Epidermal melanocyte (primary cell): ENCODE measurements at regions not wholly inside any gene's neighbourhood (a gene's known extent, or its start where the extent isn't known, plus 50 kb on each side); places are given as distances from the start of the nearest gene placed in this dataset.
A peak's percentile ranks its signal among the peaks of the same experiment; 100 is the strongest.

ENCODE experiments used
- DNase-seq: peaks from one replicate; pipeline ENCODE4 v3.0.0; 2011; ENCODE audit warnings: low spot score; ENCODE audit not compliant: insufficient read length

DNA sequence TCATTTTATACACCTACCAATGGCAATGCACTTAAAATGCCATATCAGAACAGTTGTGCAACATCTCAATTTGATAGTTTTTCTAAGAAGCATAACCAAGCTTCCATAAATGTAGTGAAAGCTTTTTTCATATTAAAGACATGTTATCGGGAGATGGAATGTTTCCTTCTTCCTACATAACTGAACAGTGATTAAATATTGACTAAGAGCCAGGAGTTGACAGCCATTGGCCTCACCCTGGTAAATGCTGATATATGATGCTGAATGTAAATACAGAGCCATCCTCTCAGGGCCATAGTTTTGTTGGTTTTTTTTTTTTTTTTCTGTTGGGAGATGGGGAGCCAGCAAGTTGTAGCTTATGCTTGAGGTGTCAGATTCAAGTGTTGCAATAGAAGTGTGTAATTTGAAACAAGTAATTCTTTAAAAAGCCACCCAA, 203.3 kb upstream of the IL12A start:
- DNase-seq: no peak

DNA sequence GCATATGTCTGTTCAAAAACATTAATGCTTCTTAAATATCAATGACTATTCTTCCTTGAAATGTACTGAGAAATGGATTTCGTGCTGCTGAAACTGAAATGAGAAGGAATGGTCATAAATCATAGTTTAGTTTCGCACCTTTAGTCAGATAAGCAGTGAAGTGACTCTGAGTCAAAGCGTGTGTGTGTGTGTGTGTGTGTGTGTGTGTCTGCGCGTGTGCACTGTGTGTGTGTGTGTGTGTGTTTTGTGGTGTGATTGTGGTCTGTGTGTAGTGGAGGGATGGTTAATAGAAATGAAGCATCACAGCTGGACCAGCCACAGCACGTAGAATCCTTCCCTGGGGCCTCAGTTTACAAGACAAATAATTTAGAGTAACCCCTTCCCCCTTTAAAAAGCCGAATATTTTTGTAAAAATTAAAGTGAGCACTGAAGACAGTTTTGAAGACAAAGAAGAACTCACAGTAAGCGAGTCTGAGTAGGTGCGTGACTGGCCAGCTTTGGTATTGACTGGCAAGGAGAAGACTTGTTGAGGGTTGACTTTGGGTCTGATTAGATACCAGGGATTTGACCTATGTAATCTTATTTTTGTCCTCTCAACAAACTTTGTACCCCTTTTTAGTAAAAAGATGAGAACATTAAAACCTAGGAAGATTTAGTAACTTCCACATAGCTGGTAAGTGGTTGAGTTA, 202.0 kb upstream of the IL12A start:
- no peak for DNase-seq

DNA sequence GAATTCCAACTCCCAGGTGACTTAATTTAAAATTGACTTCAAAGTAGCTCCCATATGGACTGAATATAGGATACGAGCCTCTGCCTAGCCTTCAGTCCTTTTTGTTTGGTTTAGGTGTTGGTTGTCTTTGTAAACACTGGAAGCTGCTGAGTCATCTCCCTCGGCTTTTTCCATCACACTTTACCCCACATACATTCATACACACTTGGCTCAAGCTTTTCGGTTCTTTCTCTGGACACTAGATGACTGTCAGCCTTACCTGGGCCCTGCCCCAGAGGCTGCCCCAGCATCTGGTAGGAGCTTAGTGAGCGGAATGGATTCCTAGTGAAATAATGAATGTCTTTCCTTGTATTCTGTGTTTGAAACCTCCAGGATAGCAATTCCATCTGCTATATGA, 201.5 kb upstream of the IL12A start:
- no peak for DNase-seq

- DNase-seq: no peak
Observed at GRCh38 chr3:159787794-159788205, 200.8 kb upstream of the IL12A start.

DNA sequence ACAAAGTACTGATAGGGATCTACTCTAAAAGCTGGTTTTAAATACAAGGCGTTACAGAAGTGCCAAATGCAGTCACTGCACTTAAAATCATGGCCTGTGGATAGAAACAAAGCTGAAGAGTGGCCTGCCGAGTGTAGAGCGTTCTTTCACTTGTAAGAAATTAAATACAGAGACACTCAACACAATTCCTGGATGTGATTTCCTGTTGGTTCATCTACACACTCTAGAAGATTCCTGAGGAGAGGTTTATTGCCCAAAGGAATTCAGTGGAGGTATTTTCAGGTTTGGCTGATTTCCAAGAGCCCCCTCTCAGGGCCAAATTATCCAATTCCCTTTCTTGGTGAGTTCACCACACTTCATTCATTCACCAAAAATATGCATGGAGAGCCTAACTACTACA, 200.3 kb upstream of the IL12A start:
- no peak for DNase-seq

DNA sequence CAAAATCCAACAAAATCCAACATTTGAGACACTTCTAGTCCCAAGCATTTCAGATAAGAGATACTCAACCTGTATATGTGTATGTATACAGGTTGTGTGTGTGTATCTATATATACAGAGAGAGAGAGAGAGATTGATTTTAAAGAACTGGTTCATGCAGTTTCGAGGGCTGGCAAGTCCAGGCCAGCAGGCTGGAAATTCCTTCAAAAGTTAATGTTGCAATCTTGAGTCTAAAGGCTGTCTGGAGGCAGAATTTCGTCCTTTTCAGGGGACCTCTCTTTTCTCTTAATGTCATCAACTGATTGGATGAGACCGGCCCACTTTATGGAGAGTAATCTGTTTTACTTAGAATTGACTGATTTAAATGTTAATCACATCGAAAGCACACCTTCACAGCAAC, 199.6 kb upstream of the IL12A start:
- no peak for DNase-seq

GRCh38 chr3:159789742-159790635, 198.6 kb upstream of the IL12A start:
- DNase-seq: no peak

DNA sequence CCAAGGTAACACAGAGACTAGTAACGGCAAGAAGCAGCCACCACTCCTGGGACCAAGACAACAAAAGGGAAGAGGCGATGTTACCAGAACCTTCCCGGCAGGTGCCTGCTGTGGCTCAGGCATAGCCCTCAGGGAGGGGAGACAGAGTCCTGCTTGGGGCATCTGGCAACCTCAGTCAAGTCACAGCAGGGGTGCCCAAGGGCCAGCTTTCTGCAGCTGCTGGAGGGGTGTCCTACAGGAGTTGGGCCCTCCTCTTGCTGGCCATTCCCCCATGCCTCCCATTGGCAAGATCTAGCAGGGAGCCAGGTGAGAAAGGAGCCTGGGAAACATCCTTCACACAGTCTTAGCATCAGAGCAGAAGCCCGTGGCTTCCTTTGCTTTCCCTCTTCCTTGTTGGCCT, 197.3 kb upstream of the IL12A start:
- no peak for DNase-seq

DNA sequence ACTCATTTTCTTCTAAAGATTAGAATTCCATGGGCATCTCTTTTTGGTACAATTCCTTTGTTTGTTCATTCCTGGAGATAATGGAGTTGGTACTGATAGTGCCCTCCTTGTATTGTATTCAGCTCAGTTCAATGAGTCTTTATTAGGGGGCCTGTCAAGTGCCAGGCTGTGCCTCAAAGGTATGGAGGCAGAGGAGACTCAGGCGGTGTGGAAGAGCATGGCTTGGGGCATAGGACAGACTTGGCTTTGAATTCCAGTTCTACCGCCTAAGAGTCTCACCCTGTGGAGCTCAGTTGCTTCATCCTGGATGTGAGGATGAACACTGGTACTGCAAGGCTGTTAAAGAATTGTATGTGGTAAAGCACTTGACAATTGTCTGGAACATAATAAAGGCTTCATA, 196.6 kb upstream of the IL12A start:
- DNase-seq: no peak

- DNase-seq: no peak
Observed at GRCh38 chr3:159795042-159795441, 193.6 kb upstream of the IL12A start.

- DNase-seq: no peak
Observed at GRCh38 chr3:159795681-159796175, 192.9 kb upstream of the IL12A start.

- DNase-seq: no peak
Observed at GRCh38 chr3:159796226-159796625, 192.4 kb upstream of the IL12A start.

DNA sequence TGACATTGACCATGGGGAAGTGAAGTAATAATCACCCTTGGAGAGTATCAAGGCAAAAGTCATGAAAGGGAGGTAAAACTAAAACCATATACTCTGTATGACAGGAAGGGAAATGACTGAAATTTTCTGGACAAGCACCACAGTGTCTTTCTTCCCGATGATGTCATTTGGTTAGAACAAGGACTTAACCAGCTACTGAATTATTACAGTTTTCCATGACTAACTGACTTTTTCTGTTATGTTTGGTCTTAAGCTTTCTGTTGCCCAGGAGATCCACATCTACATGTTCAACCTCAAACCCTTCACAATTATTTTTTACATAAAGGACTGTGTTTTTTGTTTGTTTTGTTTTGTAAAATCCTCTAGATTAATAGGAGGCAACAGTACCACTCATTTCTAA, 191.9 kb upstream of the IL12A start:
- DNase-seq: no peak

GRCh38 chr3:159797771-159798170, 190.9 kb upstream of the IL12A start:
- no peak for DNase-seq

DNA sequence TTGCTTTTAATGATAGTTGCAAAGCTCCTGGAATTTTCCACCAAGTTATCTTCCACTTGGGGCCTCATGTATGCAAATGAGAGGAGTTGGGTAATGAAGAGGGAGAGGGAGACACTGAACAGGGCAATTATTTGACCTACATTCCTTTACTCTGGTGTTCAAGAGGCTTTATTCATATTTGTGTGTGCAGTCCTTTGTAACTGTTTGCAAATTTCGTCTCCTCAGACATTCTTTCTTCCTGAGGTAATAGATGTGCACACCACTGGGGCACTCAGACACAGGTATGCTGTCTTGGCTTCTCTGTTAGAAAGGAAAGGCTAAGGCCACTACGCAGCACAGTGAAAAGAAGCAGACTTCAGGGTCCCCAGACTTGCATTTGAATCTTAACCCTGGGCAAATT, 189.7 kb upstream of the IL12A start:
- DNase-seq: no peak

GRCh38 chr3:159800434-159801155, 188.0 kb upstream of the IL12A start:
- DNase-seq: no peak

DNA sequence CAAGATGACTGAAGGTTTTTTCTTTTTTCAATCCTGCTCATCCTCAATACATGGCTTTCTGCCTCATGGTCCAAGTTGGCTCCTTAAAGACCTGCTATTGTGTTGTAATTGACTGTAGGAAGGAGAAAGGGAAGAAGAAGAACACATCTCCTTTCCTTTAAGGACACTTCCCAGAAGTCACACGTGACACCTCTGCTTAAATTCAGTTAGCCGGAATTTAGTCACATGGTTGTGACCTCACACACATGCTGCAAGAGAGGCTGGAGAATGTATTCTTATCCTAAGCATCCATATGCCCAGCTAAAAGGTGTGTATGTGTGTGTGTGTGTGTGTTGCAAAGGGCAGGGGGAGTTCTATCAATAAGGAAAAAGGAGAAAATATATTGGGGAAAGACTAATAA, 185.8 kb upstream of the IL12A start:
- no peak for DNase-seq

- no peak for DNase-seq
Observed at GRCh38 chr3:159803459-159803858, 185.2 kb upstream of the IL12A start.

DNA sequence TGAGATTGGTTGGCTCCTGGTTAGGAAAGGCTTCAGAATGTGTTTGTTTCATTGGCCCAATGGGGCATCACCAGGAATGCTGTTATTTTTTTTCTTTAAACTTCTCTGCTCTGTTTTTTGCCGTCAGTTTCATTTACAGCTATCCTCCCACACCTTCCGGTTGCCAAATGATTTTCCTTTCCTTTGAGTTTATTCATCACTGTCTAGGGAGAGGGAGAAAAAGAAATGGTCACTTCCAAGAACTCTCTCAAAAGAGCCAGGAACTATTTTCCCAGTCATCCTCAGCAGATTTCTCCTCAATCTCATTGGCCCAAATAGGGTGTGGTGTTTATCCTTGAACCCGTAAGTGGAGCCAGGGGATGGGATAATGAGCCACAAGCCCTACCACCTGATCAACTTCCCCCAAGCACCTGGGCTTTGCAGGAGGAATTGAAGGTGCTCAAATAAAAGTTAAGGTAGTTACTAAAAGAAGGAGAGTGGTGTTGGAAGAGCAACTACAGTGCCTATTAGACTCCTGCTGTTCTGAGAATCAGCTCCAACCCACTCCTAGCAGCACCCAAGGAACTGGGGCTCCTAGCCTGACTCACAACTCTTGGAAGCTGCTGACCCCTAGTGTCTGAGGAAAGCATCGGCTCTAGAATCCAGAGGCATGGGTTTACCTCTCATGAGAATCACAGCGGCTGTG, 183.8 kb upstream of the IL12A start:
- DNase-seq: peak; percentile 41

DNA sequence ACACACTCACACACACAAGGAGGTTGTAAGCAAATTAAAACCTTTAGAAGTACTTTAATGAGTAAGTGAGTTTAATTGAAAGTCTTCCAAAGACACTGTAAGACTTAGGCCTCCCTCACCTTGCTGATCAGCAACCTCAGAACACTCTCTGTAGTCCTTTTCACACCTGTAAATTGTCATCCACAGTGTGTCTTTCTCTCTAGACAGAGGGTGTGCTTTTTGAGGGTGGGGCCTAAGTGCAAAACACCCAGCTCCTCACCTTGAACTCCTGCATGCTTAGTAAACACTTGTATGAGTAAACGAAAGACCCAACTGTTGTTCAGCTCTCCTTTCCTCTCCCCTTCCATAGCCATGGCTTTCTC, 183.2 kb upstream of the IL12A start:
- DNase-seq: no peak

DNA sequence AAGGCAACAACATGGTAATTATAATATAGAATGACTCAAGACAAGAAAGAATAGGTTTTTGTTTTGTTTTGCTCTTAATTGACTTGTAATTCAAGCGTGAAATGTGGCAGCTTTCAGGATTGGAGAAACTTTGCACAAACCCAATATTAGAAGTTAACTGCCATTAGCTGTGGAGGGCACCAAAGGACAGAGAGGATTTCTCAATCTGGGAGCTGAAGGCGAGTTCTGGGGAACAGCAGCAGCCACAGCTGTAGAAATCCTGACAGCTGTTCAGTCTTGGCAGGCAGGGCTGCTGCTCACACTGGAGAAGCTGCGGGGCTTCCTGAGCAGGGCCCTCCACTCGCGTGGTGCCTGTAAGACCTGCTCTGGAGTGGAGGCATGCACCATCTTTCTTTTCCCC, 182.2 kb upstream of the IL12A start:
- no peak for DNase-seq
